ENCODE measurements at regions not wholly inside any gene's neighbourhood (a gene's known extent, or its start where the extent isn't known, plus 50 kb on each side); places are given as distances from the start of the nearest gene placed in this dataset.
A peak's percentile ranks its signal among the peaks of the same experiment; 100 is the strongest.

GRCh38 chr7:108627476-108628051, 57.9 kb downstream of the DNAJB9 start:
- intact Hi-C loops (cut with DNase I): no loop called here
- Histone ChIP-seq H3K27me3 (no peaks in the 10 kb centered on the region), H3K9me3 (no peaks in the 10 kb centered on the region), H3K27ac (no peak overlapping the region), H3K4me3 (no peak overlapping the region), H3K36me3 (no peaks in the 10 kb centered on the region), H3K4me1 (no peaks in the 10 kb centered on the region)
- no peak for DNase-seq
- WGBS (ENCODE audit: insufficient coverage, low coverage, low lambda C conversion rate, missing lambda C conversion rate): 76% methylated on average over 4 of the region's 5 CpGs
- no peak for ATAC-seq
- TF ChIP-seq, protein P1, sequence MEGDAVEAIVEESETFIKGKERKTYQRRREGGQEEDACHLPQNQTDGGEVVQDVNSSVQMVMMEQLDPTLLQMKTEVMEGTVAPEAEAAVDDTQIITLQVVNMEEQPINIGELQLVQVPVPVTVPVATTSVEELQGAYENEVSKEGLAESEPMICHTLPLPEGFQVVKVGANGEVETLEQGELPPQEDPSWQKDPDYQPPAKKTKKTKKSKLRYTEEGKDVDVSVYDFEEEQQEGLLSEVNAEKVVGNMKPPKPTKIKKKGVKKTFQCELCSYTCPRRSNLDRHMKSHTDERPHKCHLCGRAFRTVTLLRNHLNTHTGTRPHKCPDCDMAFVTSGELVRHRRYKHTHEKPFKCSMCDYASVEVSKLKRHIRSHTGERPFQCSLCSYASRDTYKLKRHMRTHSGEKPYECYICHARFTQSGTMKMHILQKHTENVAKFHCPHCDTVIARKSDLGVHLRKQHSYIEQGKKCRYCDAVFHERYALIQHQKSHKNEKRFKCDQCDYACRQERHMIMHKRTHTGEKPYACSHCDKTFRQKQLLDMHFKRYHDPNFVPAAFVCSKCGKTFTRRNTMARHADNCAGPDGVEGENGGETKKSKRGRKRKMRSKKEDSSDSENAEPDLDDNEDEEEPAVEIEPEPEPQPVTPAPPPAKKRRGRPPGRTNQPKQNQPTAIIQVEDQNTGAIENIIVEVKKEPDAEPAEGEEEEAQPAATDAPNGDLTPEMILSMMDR (IDR thresholded peaks at IDR 0.05): no peak
- no peak for TF ChIP-seq POLR2A (IDR thresholded peaks at IDR 0.05)

DNA sequence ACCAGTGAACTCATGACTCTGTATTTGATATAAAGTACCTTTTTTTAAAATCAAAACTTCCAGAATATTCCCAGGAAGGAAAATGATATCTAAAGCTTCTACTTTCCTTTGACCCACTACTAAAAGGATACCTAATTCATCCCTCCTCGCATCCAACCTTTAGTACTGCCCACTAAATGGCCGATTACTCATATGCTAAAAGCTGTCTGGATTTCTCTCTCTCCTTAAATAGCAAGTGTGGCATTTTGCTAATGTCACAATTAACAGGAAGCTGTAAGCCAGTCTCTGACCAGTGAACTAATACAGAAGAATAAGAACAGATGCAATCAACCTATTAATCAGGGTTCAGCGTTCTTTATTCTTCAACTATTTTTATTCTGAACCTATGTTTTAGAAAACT, 59.0 kb downstream of the DNAJB9 start:
- H3K36me3 ChIP-seq: no peaks in the 10 kb centered on the region
- H3K9me3 ChIP-seq: no peaks in the 10 kb centered on the region
- H3K4me1 ChIP-seq: no peaks in the 10 kb centered on the region
- TF ChIP-seq, protein P1 (IDR thresholded peaks at IDR 0.05): no peak
- TF ChIP-seq POLR2A (IDR thresholded peaks at IDR 0.05): no peak
- intact Hi-C loops (cut with DNase I): no loop called here
- no peak overlapping the region for H3K4me3 ChIP-seq
- no peaks in the 10 kb centered on the region for H3K27me3 ChIP-seq
- H3K27ac ChIP-seq: no peak overlapping the region
- DNase-seq: no peak
- no peak for ATAC-seq
- 53% methylated on average over 3 of the region's 3 CpGs for WGBS (ENCODE audit: insufficient coverage, low coverage, low lambda C conversion rate, missing lambda C conversion rate)

- Histone ChIP-seq H3K4me1 (no peaks in the 10 kb centered on the region), H3K4me3 (no peak overlapping the region), H3K9me3 (no peaks in the 10 kb centered on the region), H3K27ac (no peak overlapping the region), H3K27me3 (no peaks in the 10 kb centered on the region), H3K36me3 (no peaks in the 10 kb centered on the region)
- ATAC-seq: peak in 3 of 4 donors; percentile 34 to 38 (median 34)
- intact Hi-C loops (cut with DNase I): no loop called here
- 54% methylated on average over 2 of the region's 2 CpGs for WGBS (ENCODE audit: insufficient coverage, low coverage, low lambda C conversion rate, missing lambda C conversion rate)
- no peak for DNase-seq
- TF ChIP-seq POLR2A (IDR thresholded peaks at IDR 0.05): no peak
- TF ChIP-seq, protein P1 (IDR thresholded peaks at IDR 0.05): no peak
These were observed 60.2 kb downstream of the DNAJB9 start for GRCh38 chr7:108629651-108630400.

DNA sequence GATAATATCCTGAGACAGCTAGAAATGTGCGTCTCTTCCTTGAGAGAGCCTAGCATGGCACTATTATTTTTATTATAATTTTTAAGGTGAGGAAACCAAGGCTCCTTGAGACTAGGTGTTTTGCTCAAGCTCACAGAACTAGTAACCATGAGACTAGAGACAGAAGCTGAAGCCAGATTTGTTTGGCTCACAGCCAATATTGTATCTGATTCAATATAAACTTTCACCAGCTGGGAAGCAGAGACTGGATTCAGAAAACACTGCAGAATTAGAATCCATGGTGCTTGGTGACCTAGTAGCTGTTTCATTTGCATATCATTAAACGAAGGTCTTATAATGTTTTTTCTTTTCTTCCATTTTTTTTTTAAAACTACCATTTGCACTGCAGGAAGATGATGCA, 64.4 kb downstream of the DNAJB9 start:
- Histone ChIP-seq H3K4me3 (no peak overlapping the region), H3K36me3 (no peaks in the 10 kb centered on the region), H3K9me3 (no peaks in the 10 kb centered on the region), H3K4me1 (peaks cover 0 to 11% (median 4%) of the 10 kb centered on the region in 4 donors), H3K27ac (no peak overlapping the region), H3K27me3 (no peaks in the 10 kb centered on the region)
- ATAC-seq (peak in 1 of 4 donors; percentile 34), DNase-seq (no peak)
- TF ChIP-seq, protein P1 (IDR thresholded peaks at IDR 0.05): no peak
- intact Hi-C loops (cut with DNase I): no loop called here
- 70% methylated on average over 2 of the region's 2 CpGs for WGBS (ENCODE audit: insufficient coverage, low coverage, low lambda C conversion rate, missing lambda C conversion rate)

Data from right lobe of liver (tissue), 6 donors.